Medulla oblongata (tissue), 1 donor: ENCODE measurements at regions not wholly inside any gene's neighbourhood (a gene's known extent, or its start where the extent isn't known, plus 50 kb on each side); places are given as distances from the start of the nearest gene placed in this dataset.
"Not testable (repeated sequence)": the region's sequence is repeated elsewhere in the genome, so short reads cannot be mapped to it uniquely, and the experiment has no call there.

Source experiments
- DNase-seq: peaks from one replicate; pipeline ENCODE4 v3.0.0-alpha.2; 2015; ENCODE audit errors: extremely low spot score

DNA sequence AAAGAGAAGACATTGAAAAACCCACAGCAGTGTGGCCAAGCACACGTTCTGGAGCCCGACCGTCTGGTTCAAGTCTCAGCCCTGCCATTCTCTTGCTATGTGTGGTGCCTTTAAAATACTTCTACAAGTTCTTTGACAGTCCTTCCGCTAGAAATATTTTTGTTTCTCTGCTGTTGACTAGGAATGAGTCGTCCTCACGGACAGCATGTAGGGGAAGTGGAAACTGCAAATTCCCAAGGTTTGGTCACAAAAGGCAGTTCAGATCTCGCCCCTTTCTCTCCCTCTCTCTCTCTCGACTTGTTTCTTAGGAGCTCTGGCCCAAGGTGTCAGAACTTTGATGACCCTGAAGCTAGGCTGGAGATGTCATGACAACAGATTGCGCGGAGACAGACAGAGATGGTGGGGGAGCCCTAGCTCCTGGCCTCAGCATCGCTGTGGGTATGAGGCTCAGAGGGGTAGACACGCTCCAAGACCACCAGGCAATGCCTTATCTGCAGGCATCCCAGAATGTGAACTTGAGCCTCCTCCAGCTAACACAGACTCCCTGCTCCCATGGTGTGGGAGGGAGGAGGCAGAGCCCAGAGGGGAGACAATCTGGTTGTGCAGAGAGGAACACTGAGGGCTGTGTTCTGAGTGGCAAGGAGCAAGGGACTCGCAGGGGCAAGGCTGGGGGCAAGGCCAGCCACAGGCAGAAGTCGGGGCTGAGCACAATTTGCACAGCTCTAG is 368.9 kb upstream of the SULF2 start:
- DNase-seq = no peak

DNA sequence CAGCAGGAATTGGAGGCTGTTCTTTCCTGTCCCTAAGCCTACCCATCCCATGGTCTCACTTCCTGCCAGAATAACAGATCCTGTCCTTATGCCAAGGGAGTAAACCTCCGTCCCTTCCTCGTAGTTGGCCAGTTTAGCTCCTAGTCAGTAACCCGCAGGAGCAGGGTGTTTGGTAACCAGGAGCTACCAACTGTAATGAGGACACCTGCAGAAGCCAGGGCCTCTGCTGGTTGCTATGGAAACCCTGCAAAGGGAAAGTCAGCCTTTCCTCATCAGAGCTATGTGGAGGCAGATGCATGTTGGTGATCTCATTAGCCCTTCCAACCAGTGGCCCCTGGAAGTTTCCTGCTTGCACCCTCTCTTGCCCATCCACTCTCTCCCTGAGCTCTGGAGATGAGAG is 368.2 kb upstream of the SULF2 start:
- no peak for DNase-seq

DNA sequence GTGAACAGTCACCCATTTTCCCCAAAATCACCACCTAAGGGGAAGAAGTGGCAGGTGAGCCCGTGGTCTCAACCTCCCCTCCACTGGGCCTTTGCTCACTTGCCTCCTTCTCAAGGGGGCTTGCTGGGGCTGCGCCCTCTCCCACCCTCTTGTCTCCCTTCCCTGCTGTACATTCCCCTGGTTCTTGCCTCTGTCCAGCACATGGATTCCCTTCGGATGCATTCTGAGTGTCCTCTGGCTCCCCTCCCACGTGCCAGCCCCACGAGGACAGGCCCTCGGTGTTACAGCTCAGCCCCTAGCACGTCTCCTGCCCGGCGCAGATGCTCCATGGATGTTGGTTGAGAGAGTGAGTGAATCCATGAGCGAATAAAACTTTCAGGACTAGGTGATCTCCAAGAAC is 367.8 kb upstream of the SULF2 start:
- DNase-seq = no peak

- DNase-seq = no peak
Measured at GRCh38 chr20:48150568-48150967, 365.3 kb upstream of the SULF2 start.

DNA sequence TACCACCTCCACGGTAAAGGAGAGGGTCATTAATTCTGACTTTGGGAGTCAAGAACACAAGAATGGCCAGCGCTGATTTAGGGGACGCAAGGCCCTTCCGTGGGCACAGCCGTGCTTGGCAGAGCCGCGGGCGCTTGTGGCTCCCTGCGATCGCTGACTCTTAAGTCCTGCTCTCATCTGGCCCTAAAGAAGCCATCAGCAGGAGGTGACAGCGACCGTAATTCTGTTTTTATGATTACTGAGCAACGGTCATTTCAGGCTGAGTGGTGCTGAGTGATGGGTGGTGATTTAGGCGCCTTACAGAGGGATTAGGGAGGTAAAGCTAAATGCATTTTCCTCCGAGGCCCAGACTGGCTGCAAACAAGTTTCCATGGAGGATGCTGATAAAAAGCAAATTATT is 364.6 kb upstream of the SULF2 start:
- no peak for DNase-seq

DNA sequence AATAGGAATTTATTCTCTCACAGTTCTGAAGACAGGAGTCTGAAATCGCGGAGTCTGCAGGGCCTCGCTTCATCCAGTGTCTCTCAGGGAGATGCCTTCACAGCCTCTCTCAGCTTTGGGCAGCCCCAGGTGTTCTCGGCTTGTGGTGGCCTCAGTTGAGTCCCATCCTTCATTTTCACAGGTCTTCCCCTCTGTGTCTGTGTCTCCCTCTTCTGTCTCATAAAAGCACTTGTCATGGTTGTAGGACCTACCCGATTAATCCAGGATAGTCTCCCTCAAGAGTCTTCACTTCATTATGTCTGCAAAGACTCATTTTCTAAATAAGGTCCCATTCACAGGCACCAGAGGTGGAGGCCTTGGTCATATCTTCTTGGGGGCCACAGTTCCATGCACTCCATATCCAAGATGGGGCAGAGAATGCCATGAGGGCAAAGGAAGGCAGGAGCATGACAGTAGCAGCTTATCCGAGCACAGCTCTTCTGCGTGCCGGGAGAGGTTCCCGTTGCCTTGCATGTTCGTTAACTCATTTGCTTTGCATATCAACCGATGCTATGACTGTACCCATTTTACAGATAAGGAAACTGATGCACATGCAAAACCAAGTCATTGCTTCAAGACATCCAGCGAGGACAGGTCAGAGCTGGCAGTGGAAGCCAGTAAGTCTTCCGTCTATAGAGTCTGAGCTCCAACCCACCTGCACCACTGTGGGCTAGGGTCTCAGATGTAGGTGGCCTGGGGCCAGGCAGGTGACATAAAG is 363.8 kb upstream of the SULF2 start:
- DNase-seq = no peak

GRCh38 chr20:48148020-48148419 is 362.7 kb upstream of the SULF2 start:
- no peak for DNase-seq

GRCh38 chr20:48147311-48147710 is 362.0 kb upstream of the SULF2 start:
- no peak for DNase-seq

GRCh38 chr20:48146877-48147276 is 361.6 kb upstream of the SULF2 start:
- DNase-seq = no peak

DNA sequence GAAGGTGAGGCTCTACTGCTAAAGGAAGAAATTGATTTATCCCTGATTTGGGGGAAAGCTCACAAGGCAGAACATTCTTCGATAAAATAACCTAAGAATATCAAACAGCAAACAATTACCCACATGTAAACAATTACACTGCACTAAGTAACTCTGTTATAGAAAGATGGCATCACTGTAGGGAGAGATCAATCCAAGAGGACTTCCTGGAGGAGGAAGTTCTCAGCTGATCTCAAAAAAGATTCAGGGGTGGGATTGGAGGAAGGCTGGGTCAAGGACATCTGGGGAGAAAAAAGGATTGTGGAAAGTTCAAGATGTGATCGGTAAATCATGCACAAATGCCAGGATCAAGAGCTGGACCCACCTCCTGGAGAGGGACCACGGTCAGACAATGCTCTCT is 361.0 kb upstream of the SULF2 start:
- DNase-seq = no peak

DNA sequence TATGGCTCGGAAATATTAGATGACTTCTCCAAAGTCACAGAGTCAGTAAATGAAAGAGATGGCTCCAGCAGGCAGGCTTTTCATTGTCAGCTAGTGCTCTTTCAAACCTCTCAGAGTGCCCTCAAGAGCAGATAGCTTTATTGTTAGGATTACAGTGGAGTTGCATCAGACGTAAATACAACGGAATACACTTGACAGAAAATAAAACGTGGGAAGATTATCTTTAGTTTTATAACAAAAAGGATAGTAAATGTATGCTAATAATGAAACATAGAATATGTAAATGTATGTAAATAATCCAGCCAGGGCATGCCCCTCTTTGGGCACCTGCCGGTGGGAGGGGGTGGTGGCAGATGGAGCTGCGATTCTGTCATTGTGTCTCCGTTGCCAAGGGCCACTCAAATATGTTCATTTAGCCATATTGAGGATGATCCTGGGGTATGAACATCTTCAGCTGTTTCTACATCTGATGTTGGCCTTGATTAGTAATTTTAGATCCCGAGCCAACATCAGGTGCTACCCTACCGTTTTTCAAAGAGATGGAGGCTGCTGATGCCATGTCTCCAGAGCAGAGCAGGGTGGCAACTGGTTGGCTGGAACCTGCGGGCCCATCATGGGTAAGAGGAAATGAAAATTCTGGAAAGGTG is 358.3 kb upstream of the SULF2 start:
- DNase-seq = no peak

GRCh38 chr20:48142516-48142773 is 357.2 kb upstream of the SULF2 start:
- no peak for DNase-seq

- DNase-seq = no peak
Measured at GRCh38 chr20:48141660-48142515, 356.6 kb upstream of the SULF2 start.

DNA sequence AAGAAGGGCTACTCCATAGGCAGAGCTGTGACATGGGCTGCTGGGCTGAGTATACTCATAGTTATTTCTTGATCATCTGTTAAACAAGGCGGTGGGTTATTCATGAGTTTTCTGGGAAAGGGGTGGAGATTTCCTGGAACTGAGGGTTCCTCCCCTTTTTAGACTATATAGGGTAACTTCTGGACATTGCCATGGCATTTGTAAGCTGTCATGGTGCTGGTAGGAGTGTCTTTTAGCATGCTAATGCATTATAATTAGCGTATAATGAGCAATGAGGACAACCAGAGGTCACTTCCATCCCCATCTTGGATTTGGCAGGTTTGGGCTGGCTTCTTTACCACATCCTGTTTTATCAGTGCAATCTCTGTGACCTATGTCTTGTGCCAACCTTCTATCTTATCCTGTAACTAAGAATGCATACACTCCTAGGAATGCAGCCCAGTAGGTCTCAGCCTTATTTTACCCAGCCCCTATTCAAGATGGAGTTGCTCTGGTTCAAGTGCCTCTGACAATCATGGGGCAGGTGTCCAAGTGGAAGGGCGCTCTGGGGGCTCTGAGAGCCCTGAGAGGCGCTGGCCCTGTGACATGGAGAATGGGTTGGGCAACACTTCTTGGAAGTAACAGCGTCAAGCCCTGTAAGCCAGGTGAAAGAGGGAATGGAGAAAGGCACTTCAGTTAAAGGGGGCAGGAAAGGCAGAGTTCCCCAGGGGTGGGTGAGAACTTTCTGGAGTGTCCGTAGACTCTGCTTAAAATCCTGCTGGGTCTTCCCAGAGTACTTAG is 354.2 kb upstream of the SULF2 start:
- no peak for DNase-seq

- DNase-seq = no peak
Measured at GRCh38 chr20:48132834-48133233, 347.6 kb upstream of the SULF2 start.

- peak; percentile 8 for DNase-seq
Measured at GRCh38 chr20:48131581-48131980, 346.3 kb upstream of the SULF2 start.

DNA sequence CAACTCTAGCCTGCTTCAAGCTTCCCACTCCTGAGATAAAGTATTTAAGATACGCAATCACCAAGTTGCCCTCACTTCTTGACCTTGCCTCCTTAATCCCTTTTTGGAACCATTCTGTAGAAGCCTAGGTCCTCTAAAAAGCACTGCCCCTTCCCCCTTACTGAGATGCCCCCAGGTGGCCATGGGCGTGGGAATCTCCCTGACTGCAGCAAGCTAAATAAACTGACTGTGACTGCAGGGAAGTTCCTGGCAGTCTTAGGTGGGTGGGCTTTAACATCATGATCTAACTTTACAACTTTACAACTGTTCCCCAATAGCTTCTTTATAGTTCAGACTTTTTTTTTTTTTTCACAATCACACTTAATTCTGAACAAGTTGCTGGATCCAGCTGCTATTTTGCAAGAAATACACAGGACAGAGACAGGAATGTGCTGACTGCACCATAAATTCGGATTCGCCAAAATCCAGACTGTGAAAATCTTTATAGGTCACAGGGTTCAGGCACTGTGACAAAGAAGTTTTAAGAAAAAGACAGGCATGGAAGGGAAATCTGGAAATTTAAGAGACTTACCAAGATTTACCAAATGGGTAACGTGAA is 344.2 kb upstream of the SULF2 start:
- DNase-seq = no peak

- DNase-seq = no peak
Measured at GRCh38 chr20:48128436-48128835, 343.2 kb upstream of the SULF2 start.

DNA sequence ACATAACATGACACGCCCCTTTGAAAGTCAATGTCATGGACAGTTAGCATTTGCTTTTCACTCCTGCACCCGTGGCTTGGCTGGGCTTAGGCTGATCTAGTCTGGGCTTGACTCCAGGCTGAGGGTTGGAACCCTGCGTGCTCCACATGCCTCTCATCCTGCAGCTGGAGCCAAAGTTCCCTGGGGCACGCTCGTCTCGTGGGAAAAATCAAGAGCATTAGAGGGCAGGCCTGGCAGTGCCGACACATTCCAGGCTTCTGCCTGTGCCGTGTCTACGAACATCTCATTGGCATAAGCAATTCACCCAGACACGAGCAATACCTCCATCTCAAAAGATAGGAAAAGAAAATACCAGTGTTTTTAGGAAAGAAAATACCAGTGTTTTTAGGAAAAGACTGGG is 342.7 kb upstream of the SULF2 start:
- not testable (repeated sequence) for DNase-seq

- DNase-seq = not testable (repeated sequence)
Measured at GRCh38 chr20:48127133-48127532, 341.9 kb upstream of the SULF2 start.

- no peak for DNase-seq
Measured at GRCh38 chr20:48126227-48126740, 341.0 kb upstream of the SULF2 start.
